HCT116 (cell line): ENCODE measurements at regions not wholly inside any gene's neighbourhood (a gene's known extent, or its start where the extent isn't known, plus 50 kb on each side); places are given as distances from the start of the nearest gene placed in this dataset.

Experiments used
- ATAC-seq: fragments of 200-7000 bp; cut with Tn5 transposase; 2 replicates; pipeline ENCODE4 v1.9.1; 2020; ENCODE audit warnings: mild to moderate bottlenecking, moderate library complexity
- BruUV-seq: library from RNA; stranded (reverse); fragments of 400-500 nt; replicated peaks from 2 replicates; lab custom pipeline; 2021; lab: Mats Ljungman, UMichigan
- CTCF ChIA-PET: fragments of 300-600 bp; sonication (Branson Sonifier 250); formaldehyde crosslinking; loops from one replicate; lab custom pipeline; 2021; ENCODE audit warnings: antibody characterized with exemption; lab: Charles Lee
- POLR2A ChIA-PET: fragments of 300-600, 350-600 bp; sonication (Branson Sonifier 250); formaldehyde crosslinking; loops from one replicate; lab custom pipeline; 2021; ENCODE audit warnings: antibody characterized with exemption; lab: Charles Lee
- RAD21 ChIA-PET, 2 experiments: fragments of 300-600 bp; sonication (Branson Sonifier 250); formaldehyde crosslinking; loops; one replicate each; lab custom pipeline; 2023; ENCODE audit warnings: low total read pairs in 2 of 2; ENCODE audit not compliant: uncharacterized antibody in 2 of 2, unreplicated experiment in 2 of 2, low non-redundant PET in 1 of 2; lab: Charles Lee
- DNase-seq: peaks from one replicate; pipeline ENCODE4 v3.0.0-alpha.2; 2010; ENCODE audit warnings: low read depth, low spot score
- H2AFZ ChIP-seq: fragments of 200-600 bp; shearing (Covaris generic), sonication (generic); 2 replicates; pipeline ENCODE4 v1.6.1; 2017; ENCODE audit warnings: low read depth, mixed run types, mixed read lengths, antibody characterized with exemption, low read length; ENCODE audit not compliant: poor library complexity, severe bottlenecking
- H3K27ac ChIP-seq: 2 replicates; pipeline ENCODE4 v1.5.1; 2012; ENCODE audit warnings: low read depth, low read length
- H3K27me3 ChIP-seq: fragments of 200-600 bp; sonication (generic); 2 replicates; pipeline ENCODE4 v1.6.1; 2016; ENCODE audit warnings: mixed run types, low read length, mixed read lengths; ENCODE audit not compliant: insufficient read depth
- H3K36me3 ChIP-seq, 2 experiments: fragments of 200-500 bp in 1 of 2; fragments of 200-600 bp in 1 of 2; sonication (Bioruptor generic) in 1 of 2; sonication (generic) in 1 of 2; 2 replicates each; pipeline versions ENCODE4 v1.5.1 to v1.6.1; 2014 to 2016; ENCODE audit warnings: low read length in 2 of 2, inconsistent platforms in 1 of 2, mixed read lengths in 1 of 2, mixed run types in 1 of 2; ENCODE audit not compliant: insufficient read depth in 2 of 2, control insufficient read depth in 1 of 2
- H3K4me1 ChIP-seq, 2 experiments: fragments of 200-600 bp in 1 of 2; sonication (generic) in 1 of 2; 2 replicates each; pipeline versions ENCODE4 v1.5.1 to v1.6.1; 2012 to 2017; ENCODE audit warnings: low read length in 2 of 2, inconsistent platforms in 1 of 2, mild to moderate bottlenecking in 1 of 2, mixed read lengths in 1 of 2, mixed run types in 1 of 2, moderate library complexity in 1 of 2; ENCODE audit not compliant: insufficient read depth in 2 of 2, control insufficient read depth in 1 of 2
- H3K4me2 ChIP-seq: fragments of 200-600 bp; sonication (generic); 2 replicates; pipeline ENCODE4 v1.6.1; 2017; ENCODE audit warnings: mixed run types, low read length, mixed read lengths
- H3K4me3 ChIP-seq, 2 experiments: fragments of 200-600 bp in 1 of 2; sonication (generic) in 1 of 2; replicated peaks in 1 of 2; 2 replicates each; pipeline ENCODE4 v1.5.1; 2011 to 2016; ENCODE audit warnings: low read length in 2 of 2, control low read depth in 1 of 2, low read depth in 1 of 2, mild to moderate bottlenecking in 1 of 2, mixed read lengths in 1 of 2, mixed run types in 1 of 2
- H3K79me2 ChIP-seq: fragments of 200-600 bp; sonication (generic); 2 replicates; pipeline ENCODE4 v1.6.1; 2017; ENCODE audit warnings: mild to moderate bottlenecking, mixed run types, low read length, moderate library complexity, mixed read lengths; ENCODE audit not compliant: insufficient read depth
- H3K9ac ChIP-seq: fragments of 200-600 bp; sonication (generic); 2 replicates; pipeline ENCODE4 v1.6.1; 2016; ENCODE audit warnings: low read length, mixed read lengths
- H3K9me2 ChIP-seq: fragments of 200-600 bp; sonication (generic), shearing (Covaris generic); 2 replicates; pipeline ENCODE4 v1.6.1; 2017; ENCODE audit warnings: mixed run types, mild to moderate bottlenecking, moderate library complexity; ENCODE audit not compliant: insufficient read depth
- H3K9me3 ChIP-seq, 2 experiments: fragments of 200-500 bp in 1 of 2; fragments of 200-600 bp in 1 of 2; sonication (Bioruptor generic) in 1 of 2; sonication (generic) in 1 of 2; 2 replicates each; pipeline ENCODE4 v1.6.1; 2014 to 2017; ENCODE audit warnings: low read length in 2 of 2, mixed read lengths in 2 of 2, inconsistent platforms in 1 of 2, low read depth in 1 of 2, mild to moderate bottlenecking in 1 of 2, mixed run types in 1 of 2, moderate library complexity in 1 of 2; ENCODE audit not compliant: control insufficient read depth in 1 of 2, insufficient read depth in 1 of 2
- H4K20me1 ChIP-seq: fragments of 200-600 bp; sonication (generic), shearing (Covaris generic); 2 replicates; pipeline ENCODE4 v1.6.1; 2017; ENCODE audit warnings: mixed run types, mild to moderate bottlenecking, moderate library complexity; ENCODE audit not compliant: insufficient read depth
- CBX3 ChIP-seq: IDR thresholded peaks from 2 replicates; pipeline ENCODE4 v1.6.1; 2012; ENCODE audit warnings: low read depth
- CEBPB ChIP-seq: IDR thresholded peaks from 2 replicates; pipeline ENCODE4 v1.6.1; 2012; ENCODE audit warnings: low read depth
- ELF1 ChIP-seq: IDR thresholded peaks from 2 replicates; pipeline ENCODE4 v1.6.1; 2012; ENCODE audit warnings: low read depth, borderline replicate concordance
- EZH2phosphoT487 ChIP-seq: fragments of 200-600 bp; IDR thresholded peaks from 2 replicates; pipeline ENCODE4 v1.6.1; 2018; ENCODE audit warnings: antibody characterized with exemption, borderline replicate concordance
- FOSL1 ChIP-seq: IDR thresholded peaks from 2 replicates; pipeline ENCODE4 v1.6.1; 2012; ENCODE audit warnings: low read depth
- JUND ChIP-seq: IDR thresholded peaks from 2 replicates; pipeline ENCODE4 v1.6.1; 2012
- POLR2AphosphoS5 ChIP-seq: IDR thresholded peaks from 2 replicates; pipeline ENCODE4 v1.6.1; 2011; ENCODE audit warnings: mild to moderate bottlenecking, low read depth, low read length, moderate library complexity
- RAD21 ChIP-seq: IDR thresholded peaks from 2 replicates; pipeline ENCODE4 v1.6.1; 2012; ENCODE audit warnings: low read depth, mild to moderate bottlenecking
- SIN3A ChIP-seq: IDR thresholded peaks from 2 replicates; pipeline ENCODE4 v1.6.1; 2012; ENCODE audit warnings: low read depth
- SP1 ChIP-seq: IDR thresholded peaks from 2 replicates; pipeline ENCODE4 v1.6.1; 2012; ENCODE audit warnings: low read depth
- SRF ChIP-seq: IDR thresholded peaks from 2 replicates; pipeline ENCODE4 v1.6.1; 2012; ENCODE audit warnings: low read depth
- TCF7L2 ChIP-seq: IDR thresholded peaks from 2 replicates; pipeline ENCODE4 v1.7.0; 2011; ENCODE audit warnings: borderline replicate concordance, inconsistent platforms; ENCODE audit not compliant: insufficient read depth, insufficient read length; ENCODE audit errors: extremely low read depth
- ZFX ChIP-seq: fragments of 450-650 bp; IDR thresholded peaks from 2 replicates; pipeline ENCODE4 v1.6.1; 2017
- ZNF274 ChIP-seq: fragments of 200-500 bp; sonication (Bioruptor generic); IDR thresholded peaks from 2 replicates; pipeline ENCODE4 v1.6.1; 2014; ENCODE audit warnings: mild to moderate bottlenecking, low read depth, low read length, inconsistent platforms
- intact Hi-C: fragments of 100-400 bp; cut with micrococcal nuclease; formaldehyde crosslinking; loops from 2 replicates; pipeline ENCODE4 v1.10.0; 2022
- TF ChIP-seq, protein P1 (sequence below), 3 experiments: fragments of 200-600 bp in 1 of 3; sonication (generic) in 1 of 3; IDR thresholded peaks in 2 of 3; conservative IDR thresholded peaks in 1 of 3; 2 replicates each; pipeline ENCODE4 v1.5.1; 2012 to 2017; ENCODE audit warnings: low read depth in 2 of 3, low read length in 2 of 3, antibody characterized with exemption in 1 of 3, borderline replicate concordance in 1 of 3, control low read depth in 1 of 3, mild to moderate bottlenecking in 1 of 3, mixed read lengths in 1 of 3, mixed run types in 1 of 3, moderate library complexity in 1 of 3; ENCODE audit not compliant: insufficient read depth in 1 of 3
- TF ChIP-seq, protein P2 (sequence below): IDR thresholded peaks from 2 replicates; pipeline ENCODE4 v1.6.1; 2012

DNA sequence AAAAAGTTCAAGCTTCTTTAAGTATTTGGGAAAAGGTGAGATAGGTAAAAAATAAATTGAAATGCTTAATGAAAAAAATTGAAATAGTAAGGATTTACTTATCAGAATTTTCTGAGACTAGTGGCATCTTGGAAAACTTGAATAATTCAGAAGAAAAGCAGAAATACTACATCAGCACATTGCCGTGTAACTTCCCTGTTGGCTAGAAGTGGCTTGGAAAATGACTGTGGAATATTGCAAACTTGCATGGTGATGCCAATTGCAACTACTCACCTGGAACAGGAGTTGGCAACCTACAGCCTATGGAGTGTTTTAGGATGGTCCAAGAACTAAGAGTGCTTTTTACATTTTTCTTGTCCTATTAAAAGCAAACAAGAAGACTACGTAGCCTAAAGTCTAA lies 603.5 kb upstream of the VRK2 start:
- intact Hi-C loops, result no loop called here
- Histone ChIP-seq H3K9me2 (no peaks in the 10 kb centered on the region), H4K20me1 (no peaks in the 10 kb centered on the region), H3K79me2 (no peaks in the 10 kb centered on the region), H3K36me3 (no peaks in the 10 kb centered on the region), H3K4me3 (no peak overlapping the region), H2AFZ (no peak overlapping the region), H3K4me2 (no peak overlapping the region)
- ChIA-PET POLR2A (no interaction called here), CTCF (no interaction called here)
- no peak for ATAC-seq
- TF ChIP-seq ZNF274 (no peak), SRF (no peak), CBX3 (no peak), ZFX (no peak), JUND (no peak), CEBPB (no peak), TCF7L2 (no peak)
- TF ChIP-seq, protein P1, sequence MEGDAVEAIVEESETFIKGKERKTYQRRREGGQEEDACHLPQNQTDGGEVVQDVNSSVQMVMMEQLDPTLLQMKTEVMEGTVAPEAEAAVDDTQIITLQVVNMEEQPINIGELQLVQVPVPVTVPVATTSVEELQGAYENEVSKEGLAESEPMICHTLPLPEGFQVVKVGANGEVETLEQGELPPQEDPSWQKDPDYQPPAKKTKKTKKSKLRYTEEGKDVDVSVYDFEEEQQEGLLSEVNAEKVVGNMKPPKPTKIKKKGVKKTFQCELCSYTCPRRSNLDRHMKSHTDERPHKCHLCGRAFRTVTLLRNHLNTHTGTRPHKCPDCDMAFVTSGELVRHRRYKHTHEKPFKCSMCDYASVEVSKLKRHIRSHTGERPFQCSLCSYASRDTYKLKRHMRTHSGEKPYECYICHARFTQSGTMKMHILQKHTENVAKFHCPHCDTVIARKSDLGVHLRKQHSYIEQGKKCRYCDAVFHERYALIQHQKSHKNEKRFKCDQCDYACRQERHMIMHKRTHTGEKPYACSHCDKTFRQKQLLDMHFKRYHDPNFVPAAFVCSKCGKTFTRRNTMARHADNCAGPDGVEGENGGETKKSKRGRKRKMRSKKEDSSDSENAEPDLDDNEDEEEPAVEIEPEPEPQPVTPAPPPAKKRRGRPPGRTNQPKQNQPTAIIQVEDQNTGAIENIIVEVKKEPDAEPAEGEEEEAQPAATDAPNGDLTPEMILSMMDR (IDR thresholded peaks at IDR 0.05 in 2 of 3, conservative IDR thresholded peaks at IDR 0.05 in 1 of 3; ENCODE audit: borderline replicate concordance in 1 of 3, insufficient read depth in 1 of 3, low read depth in 2 of 3, low read length in 2 of 3), result no peak
- TF ChIP-seq, all 23 proteins: peak for 0
- no peak for DNase-seq
- no peak overlapping the region for H3K27ac ChIP-seq
- no peaks in the 10 kb centered on the region for H3K9me3 ChIP-seq
- H3K9ac ChIP-seq, result no peak overlapping the region
- no peaks in the 10 kb centered on the region for H3K27me3 ChIP-seq
- no TSS peak for BruUV-seq
- peaks cover 0 to 16% of the 10 kb centered on the region in 2 experiments; a peak in 2 of 4 replicates for H3K4me1 ChIP-seq
- RAD21 ChIA-PET, result no interaction called here

DNA sequence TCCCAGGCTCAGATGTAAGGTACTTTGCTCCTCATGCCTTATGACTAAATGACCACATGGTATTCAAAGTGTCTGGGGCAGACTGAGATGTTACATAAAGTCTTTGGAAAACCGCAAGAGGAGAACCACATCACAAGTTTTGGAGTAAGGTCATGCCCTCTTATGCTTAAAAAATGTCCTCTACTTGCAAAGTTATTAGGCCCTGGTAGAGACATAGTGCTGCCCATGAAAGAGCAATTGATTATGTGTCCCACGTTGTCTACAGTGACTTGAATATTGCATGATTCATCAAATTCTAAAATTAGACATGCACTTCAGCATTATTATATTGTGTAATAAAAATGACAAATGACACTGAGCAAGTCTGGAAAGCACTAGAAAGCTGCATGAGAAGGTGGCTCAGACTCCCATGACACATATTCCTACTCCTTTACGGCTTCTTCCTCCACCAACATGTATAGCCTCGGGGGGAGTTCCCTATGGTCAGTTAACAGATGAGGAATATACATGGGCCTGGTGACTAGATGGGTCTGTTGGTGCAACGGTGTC lies 602.6 kb upstream of the VRK2 start:
- ChIA-PET POLR2A (no interaction called here), CTCF (no interaction called here), RAD21 (interaction anchor here in 1 of 2 experiments (1.2 kb wide), 1 partner anchor 67 kb away, joined by 3 read pairs; no protein-coding TSS in a partner anchor)
- no peak overlapping the region for H2AFZ ChIP-seq
- no peaks in the 10 kb centered on the region for H3K27me3 ChIP-seq
- H3K27ac ChIP-seq, result no peak overlapping the region
- no peaks in the 10 kb centered on the region for H4K20me1 ChIP-seq
- H3K9me2 ChIP-seq, result no peaks in the 10 kb centered on the region
- no peak overlapping the region for H3K9ac ChIP-seq
- ATAC-seq, result peak; percentile 88
- no TSS peak for BruUV-seq
- H3K36me3 ChIP-seq, result no peaks in the 10 kb centered on the region
- no peaks in the 10 kb centered on the region for H3K9me3 ChIP-seq
- peak; percentile 56 for DNase-seq
- no peaks in the 10 kb centered on the region for H3K79me2 ChIP-seq
- TF ChIP-seq, protein P2, sequence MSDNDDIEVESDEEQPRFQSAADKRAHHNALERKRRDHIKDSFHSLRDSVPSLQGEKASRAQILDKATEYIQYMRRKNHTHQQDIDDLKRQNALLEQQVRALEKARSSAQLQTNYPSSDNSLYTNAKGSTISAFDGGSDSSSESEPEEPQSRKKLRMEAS, result peak; percentile 33; the same call in 1 of the 2 replicates
- TF ChIP-seq FOSL1 (peak; percentile 37; the same call in 1 of the 2 replicates), EZH2phosphoT487 (no peak), JUND (peak; percentile 46), SP1 (peak; percentile 33; the same call in 1 of the 2 replicates), TCF7L2 (peak; percentile 63), ELF1 (no peak), CEBPB (peak; percentile 68), POLR2AphosphoS5 (no peak), CBX3 (peak; percentile 32; the same call in 1 of the 2 replicates), SRF (0 out of 2 replicates have a peak, but pooled peaks have one; percentile 14), SIN3A (0 out of 2 replicates have a peak, but pooled peaks have one; percentile 39), RAD21 (no peak)
- no peak overlapping the region for H3K4me3 ChIP-seq
- intact Hi-C loops, result no loop called here
- peaks cover 0 to 16% of the 10 kb centered on the region in 2 experiments; a peak in 2 of 4 replicates for H3K4me1 ChIP-seq
- H3K4me2 ChIP-seq, result peak overlapping the region; percentile 33
